Right ventricle myocardium superior (tissue), 1 donor: ENCODE measurements at regions not wholly inside any gene's neighbourhood (a gene's known extent, or its start where the extent isn't known, plus 50 kb on each side); places are given as distances from the start of the nearest gene placed in this dataset.
"Not testable (repeated sequence)": the region's sequence is repeated elsewhere in the genome, so short reads cannot be mapped to it uniquely, and the experiment has no call there.

Experiments
- ATAC-seq: fragments of 200-7000 bp; cut with Tn5 transposase; one replicate; pipeline ENCODE4 v1.9.1; 2020; ENCODE audit warnings: mild to moderate bottlenecking; ENCODE audit not compliant: poor library complexity
- DNase-seq: peaks from one replicate; pipeline ENCODE4 v3.0.0-alpha.2; 2020
- intact Hi-C: fragments of 100-400 bp; cut with DNase I; formaldehyde crosslinking; loops from one replicate; pipeline ENCODE4 v1.11.2; 2022
- donor health status: DM: no; HTN: yes; CAD: no; lungs with severe emphysema.

DNA sequence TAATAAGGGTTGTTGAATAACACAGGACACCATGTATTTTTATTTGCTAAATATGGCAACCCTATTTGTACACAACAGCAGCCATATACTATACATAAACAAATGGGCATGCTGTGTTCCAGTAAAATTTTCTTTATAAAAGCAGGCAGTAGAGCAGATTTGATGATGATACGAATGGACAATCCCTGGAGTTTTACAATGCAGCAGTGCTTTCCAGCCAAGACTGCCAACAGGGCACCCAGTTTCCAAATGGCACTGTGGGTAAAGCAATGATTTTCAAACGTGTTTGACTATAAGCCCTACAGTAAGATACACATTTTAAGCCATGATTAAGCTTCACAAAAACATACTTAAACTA is 282.7 kb downstream of the NUAK1 start:
- ATAC-seq (no peak), DNase-seq (no peak)
- intact Hi-C loops: no loop called here

DNA sequence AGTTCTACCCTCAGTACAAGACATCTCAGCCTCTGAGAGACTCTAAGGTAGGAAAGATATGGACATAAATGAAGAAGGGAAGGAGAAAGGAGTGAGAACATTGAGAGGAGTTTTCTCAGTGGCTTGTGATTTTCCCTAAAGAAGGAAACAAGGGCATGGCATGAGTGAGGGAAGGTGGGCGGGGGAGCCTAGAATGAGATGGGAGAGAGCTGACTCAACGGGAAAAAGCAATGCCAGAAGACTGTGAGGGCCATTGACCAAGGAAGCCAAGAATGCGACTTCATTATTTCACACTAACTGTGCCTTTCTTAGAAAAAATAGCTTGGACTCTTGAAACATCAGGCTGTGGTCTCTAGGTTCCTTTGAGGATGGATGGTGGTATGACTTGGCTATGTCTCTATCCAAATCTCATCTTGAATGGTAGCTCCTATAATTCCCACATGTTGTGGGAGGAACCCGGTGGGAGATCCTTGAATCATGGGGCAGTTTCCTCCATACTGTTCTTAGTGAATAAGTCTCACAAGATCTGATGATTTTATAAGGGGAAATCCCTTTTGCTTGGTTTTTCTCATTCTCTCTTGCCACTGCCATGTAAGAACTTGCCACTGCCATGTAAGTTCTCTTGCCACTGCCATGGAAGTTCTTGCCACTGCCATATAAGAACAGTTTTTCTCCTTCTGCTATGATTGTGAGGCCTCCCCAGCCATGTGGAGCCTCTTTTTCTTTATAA is 279.6 kb downstream of the NUAK1 start:
- DNase-seq (no peak), ATAC-seq (no peak)
- intact Hi-C loops: no loop called here

DNA sequence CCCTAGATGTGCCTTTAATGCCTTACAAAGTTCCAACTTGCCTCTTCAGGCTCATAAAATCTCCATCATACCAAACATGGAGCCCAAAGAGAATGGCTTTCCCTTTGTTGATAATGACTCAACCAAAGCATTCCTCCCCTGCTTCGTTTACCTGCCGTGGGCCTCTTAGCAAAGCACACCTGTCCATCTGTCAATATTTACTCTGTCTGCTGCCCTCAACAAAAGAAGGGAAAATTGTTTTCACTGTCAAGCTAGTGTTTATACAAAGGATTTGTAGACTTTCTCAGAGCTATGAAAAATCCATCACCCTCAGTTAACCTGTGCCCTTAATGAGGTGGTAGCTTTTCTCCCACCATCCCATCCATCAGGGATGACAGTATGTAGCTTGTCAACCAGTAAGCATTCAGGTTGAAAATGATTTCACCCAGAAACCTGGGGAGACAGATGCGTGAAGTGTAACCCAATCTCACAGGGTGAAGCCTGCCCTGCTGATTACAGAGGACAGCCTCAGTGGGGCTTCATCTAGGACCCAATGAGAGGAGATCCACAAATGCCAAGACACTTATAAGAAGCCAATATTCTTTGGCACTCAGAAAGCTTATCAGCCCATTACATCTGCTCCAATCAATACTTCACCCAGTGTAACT is 278.1 kb downstream of the NUAK1 start:
- no peak for DNase-seq
- intact Hi-C loops: no loop called here
- ATAC-seq: no peak

DNA sequence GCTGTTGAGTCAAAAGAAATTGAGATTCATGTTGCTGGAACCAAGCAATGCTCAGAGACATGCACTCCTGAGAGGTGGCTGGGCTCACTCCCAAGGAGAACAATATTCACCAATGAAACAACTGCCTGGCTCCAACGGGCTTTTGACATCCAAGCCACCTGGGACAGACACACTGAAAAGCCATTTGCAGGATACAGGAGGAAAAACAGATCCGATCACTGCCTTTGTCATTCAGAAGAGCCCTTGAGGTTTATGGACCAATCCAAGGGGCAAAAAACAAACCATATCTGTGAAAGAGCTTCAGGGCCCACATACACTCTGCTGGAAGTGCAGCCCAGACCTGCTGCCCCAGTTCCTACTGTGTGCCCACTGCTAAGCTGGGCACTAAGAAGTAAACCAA is 277.5 kb downstream of the NUAK1 start:
- DNase-seq (no peak), ATAC-seq (no peak)
- intact Hi-C loops: no loop called here

DNA sequence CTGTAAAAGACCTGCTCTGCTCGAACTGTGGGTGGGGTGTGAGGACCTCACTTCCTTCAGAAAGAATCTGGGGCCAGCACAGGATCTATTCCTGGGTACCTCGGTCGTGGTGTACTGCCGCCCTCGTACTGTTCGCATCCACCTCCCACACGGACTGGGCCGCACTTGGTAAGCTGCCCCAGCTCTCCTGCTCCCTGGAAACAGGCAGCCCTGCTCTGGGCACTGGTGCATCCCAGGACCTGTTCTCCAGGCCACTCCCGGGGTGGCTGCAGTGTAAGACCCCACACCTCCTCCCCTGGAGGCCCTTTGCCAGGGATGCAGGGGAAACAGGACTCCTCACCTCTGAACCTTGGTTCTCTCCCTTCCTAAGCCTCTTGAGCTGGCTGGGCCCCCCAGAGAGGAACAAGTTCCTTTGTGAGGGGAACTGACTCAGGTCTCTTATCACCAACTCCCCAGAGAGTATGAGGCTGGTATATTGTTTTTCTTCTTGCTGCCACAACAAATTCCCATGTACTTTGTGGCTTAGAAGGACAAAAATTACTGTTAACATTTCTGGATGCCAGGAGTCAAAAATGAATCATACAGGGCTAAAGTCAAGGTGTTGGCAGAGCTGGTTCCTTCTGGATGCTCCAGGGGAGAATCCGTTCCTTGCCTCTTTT is 276.5 kb downstream of the NUAK1 start:
- no peak for ATAC-seq
- no peak for DNase-seq
- intact Hi-C loops: no loop called here

DNA sequence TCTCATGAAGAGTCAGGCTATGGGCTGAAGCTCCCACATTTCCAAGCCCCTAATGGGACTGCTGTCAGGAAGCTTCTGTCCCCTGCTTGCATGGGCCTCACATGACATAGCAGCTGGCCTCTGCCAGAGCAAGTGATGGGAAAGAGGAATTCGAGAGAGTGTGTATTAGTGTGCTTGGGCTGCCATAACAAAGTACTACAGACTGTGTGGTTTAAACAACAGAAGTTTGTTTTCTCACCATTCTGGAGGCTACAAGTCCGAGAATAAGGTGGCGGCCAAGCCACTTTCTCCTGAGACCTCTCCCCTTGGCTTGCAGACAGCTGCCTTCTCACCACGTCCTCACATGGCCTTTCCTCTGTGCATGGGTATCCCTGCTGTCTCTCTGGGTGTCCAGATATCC is 274.4 kb downstream of the NUAK1 start:
- DNase-seq (no peak), ATAC-seq (peak; percentile 45)
- intact Hi-C loops: no loop called here

DNA sequence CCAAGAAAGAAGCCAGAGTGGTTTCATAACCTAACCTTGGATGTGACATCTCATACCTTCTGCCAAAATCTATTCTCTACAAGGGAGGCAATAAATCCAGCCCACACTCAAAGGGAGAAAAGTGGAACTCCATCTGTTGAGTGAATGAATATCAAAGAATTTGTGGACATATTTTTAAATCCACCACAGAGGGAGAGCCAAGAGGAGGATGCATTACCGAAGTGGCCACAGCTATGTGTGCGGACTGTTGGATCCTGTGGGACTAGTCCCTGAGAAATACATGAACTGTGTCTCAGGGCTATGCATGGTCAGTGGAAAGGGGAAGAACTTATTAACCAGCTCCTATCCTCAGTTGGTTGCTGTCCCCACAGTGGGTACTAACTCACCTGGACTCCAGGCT is 273.9 kb downstream of the NUAK1 start:
- ATAC-seq: no peak
- intact Hi-C loops: no loop called here
- DNase-seq: no peak

DNA sequence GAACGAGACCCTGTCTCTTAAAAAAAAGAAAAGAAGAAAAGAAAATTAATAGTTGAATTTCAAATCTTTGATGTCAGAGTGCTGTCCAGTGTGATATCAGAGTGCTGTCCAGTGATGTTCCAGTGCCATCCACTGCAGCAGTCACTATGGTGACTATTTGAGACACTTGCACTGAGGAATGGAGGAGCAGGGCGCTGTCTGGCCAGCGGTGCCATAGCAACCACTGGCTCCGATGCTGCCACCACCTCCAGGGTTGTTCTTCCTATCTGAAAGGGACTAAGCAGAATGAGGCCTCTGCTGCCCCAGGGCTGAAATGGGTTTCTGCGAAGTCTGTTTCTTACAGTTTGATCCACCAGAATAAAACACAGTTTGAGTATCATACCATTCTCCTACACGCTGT is 272.9 kb downstream of the NUAK1 start:
- intact Hi-C loops: no loop called here
- no peak for ATAC-seq
- DNase-seq: no peak

DNA sequence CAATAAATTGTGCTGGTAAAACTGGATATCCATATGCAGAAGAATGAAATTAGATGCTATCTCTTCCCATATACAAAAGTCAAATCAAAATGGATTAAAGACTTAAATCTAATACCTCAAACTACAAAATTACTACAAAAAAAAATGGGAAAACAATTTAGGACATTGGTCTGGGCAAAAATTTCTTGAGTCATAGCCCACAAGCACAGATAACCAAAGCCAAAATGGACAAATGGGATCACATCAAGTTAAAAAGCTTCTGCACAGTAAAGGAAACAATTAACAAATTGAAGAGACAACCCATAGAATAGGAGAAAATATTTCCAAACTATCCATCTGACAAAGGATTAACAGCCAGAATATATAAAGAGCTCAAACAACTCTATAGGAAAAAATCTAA is 264.6 kb downstream of the NUAK1 start:
- no peak for DNase-seq
- no peak for ATAC-seq

DNA sequence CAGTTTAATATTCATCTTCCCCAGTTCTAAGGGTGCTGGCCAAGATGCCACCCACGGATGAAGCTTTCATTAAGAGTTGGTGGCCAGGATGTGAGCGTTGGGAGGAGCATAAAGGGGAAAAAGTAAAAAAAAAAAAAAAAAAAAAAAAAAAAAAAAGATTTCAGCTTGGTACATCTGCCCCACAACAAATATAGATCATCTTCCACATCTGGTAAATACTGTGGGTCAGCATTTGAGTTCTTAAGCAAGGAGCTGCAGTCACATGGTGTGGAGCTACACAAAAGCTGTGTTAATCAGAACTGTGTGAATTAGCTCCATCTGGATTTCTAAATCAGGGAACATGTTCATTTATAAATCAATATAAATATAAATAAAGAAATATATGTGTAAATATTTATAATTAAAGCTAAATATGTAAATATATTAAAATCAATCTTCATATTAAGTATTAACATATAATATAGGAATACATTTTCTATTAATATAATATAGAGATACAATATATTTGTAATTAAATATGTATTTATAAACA is 262.3 kb downstream of the NUAK1 start:
- ATAC-seq: no peak
- intact Hi-C loops: no loop called here
- no peak for DNase-seq

More for the DNA sequence above, 264.6 kb downstream of the NUAK1 start:
- intact Hi-C loops: no loop called here

DNA sequence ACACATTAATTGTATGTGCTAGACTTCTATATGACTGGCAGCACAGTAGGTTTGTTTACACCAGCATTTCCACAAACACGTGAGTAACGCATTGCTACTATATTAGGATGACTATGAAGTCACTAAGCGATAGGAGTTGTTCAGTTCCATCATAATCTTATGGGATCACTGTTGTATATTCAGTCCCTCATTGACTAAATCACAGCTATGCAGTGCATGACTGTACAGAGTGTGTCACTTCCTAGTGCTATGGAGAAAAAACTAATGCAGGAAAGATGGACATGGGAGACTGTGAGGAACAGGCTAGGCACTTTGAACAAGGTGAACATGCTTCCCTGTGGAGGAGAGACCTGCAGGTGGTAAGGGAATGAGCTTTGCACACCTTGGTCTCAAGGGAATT is 259.8 kb downstream of the NUAK1 start:
- intact Hi-C loops: no loop called here
- ATAC-seq (no peak), DNase-seq (no peak)

DNA sequence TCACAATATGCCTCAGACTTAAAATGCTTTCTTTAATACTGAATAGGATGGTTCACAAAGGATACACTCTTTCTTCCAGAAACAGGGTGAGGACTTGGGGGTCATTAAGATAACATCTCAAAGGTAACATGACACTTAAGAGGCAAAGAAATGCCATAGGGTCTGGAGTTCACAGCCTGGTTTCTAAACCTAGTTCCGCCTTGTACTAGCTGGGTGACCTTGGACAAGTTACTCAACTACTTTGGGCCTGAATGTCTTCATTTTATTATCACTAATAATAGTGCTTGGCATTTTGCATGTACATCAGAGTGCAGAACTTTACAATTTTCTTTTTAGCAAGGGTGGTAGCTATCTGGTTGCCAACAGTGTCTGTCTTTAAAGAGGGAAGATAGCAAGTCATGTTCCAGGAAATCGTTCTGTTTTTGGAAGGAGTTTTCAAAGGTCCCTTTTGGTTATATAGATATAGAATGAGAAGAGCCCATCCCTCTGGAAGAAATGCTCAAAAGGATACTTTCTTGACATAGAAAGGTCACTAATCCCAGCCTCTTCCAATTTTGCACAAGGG is 257.8 kb downstream of the NUAK1 start:
- intact Hi-C loops: no loop called here
- DNase-seq (no peak), ATAC-seq (no peak)

DNA sequence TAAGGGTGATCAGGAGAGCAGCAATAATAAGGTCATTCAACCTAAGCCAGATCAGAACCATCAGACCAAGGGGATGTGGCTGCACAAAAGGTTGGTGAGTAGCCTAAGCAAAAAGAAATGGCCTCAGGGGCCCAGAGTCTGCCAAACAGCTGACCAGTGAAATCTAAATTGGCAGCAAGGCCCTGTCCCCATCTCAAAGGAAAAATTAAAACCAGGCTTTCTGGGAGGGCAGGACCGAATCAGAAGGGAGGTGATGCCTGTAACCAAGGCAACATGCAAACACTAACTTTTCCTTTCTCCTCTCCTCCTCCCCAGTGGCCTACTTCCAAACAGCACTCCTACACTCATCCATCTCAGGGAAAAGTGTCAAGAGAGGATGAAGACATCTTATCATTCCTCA is 256.4 kb downstream of the NUAK1 start:
- DNase-seq: peak; percentile 45
- peak; percentile 90 for ATAC-seq
- intact Hi-C loops: no loop called here

DNA sequence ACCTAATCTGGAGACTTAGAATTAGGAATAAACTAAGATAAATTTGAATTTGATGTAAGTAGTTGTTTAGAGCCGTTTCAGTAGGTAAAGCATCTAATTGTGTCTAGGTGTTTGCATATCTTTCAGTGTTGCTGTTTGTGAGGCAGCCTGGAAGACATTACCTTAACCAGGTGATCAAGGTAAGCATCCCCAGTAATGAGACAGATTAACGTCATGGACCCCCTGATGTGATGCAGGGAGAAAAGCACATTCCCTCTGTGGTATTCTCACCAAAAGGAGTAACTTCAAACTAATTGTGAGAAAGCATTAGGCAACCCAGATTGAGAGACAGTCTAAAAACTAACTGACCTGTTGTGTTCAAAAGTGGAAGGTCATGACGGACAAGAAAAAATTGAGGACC is 251.6 kb downstream of the NUAK1 start:
- DNase-seq (no peak), ATAC-seq (no peak)
- intact Hi-C loops: no loop called here

DNA sequence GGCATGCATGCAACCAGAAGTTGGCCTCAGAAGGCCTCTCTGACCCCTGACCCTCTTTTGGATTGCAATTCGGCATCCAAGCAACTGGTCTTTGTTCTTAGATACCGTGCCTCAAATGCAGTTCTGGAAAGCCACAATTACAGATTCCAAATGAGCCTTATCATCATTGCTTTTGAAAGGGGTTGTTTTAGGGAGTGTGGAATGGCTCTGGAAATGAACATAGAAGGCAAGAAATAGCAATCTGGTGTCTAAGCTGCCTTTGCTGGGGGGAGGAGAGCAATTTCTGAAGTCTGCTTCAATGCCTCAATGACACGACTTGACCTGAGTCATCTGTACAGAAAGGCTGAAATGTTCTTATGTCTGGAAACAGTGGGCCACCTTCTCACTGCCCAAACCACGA is 250.1 kb downstream of the NUAK1 start:
- DNase-seq (no peak), ATAC-seq (no peak)
- intact Hi-C loops: no loop called here

DNA sequence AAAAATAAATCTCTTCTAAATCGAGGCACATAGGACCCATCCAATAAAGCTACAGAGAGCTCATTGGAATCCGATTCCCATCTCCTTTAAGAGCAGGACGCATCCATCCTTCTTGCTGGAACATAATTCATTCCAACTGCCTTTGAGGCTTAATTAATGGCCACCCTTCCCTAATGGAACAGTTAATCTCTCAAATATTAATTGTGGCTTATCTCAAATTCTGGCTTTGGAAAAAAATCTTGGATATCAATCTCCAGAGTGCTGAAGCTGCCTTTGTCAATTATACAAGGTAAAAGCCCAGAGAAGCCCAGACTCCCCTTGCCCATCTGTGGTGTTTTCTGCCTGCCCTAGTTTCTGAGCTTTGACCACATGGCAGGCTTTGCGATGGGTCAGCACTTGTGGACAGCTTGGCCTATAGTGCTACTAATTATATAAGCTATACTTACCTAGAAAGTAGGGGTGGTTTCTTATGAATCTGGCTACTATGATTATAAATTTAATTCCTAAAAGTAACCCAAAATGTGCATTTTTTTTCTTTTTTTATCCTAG is 246.3 kb downstream of the NUAK1 start:
- ATAC-seq (no peak), DNase-seq (no peak)
- intact Hi-C loops: no loop called here

DNA sequence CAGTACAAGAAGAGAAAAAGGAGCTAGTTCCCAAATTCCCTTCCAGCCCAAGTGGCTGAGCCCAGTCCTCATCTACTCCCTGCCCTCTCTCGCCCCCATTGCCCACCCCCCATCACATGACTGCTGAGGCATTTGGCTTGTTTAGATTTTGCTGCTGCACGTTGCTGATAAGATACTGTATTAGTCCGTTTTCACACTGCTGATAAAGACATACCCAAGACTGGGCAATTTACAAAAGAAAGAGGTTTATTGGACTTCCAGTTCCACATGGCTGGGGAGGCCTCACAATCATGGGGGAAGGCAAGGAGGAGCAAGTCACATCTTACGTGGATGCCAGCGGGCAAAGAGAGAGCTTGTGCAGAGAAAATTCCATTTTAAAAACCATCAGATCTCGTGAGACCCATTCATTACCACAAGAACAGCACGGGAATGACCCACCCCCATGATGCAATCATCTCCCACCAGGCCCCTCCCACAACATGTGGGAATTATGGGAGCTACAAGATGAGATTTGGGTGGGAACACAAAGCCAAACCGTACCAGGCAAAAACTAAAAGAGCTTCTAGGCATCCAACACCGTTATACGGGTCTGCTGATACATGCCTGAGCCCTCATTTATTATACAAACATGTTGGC is 243.4 kb downstream of the NUAK1 start:
- DNase-seq, ATAC-seq, intact Hi-C loops: not testable (repeated sequence)

DNA sequence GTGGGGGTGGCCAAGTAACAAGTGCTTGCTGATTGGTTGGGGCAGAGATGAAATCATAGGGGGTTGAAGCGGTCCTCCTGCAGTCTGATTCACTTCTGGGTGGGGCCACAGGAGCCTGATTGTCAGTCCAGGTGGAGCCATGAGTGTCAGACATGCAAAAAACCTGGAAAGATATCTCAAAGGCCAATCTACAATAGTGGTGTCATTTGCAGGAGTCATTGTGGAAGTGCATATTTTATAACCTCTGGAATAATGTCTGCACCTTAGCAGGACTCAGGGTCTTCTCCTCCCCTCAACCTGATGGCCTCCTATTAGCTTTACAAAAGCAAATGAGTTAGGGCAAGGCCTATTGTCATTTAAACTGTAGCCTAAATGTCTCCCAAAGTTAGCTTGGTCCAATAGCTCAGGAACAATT is 241.4 kb downstream of the NUAK1 start:
- no peak for ATAC-seq
- intact Hi-C loops: no loop called here
- no peak for DNase-seq

DNA sequence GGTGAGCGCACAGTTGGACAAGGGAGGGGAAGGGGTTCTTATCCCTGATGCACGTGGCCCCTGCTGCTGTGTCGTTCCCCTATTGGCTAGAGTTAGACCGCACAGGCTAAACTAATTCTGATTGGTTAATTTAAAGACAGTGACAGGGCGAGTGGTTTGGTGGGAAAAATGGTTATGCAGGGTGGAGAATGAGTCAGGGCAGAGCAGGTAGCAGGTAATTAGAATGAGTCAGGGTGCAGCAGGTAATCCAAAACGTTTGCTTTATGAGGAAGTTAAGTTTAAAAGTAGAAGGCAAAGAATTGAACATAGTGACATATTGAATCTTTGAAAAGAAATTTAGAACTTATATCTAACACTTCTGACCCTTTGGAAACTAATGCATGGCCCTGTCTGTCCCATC is 240.5 kb downstream of the NUAK1 start:
- DNase-seq, intact Hi-C loops, ATAC-seq: not testable (repeated sequence)
